BJ (cell line): ENCODE measurements at regions not wholly inside any gene's neighbourhood (a gene's known extent, or its start where the extent isn't known, plus 50 kb on each side); places are given as distances from the start of the nearest gene placed in this dataset.

Experiments
- CTCF ChIA-PET: fragments of 350-600 bp; formaldehyde crosslinking; extraction: SDS; loops from one replicate; lab custom pipeline; 2021; ENCODE audit warnings: antibody characterized with exemption, inconsistent platforms; lab: Yijun Ruan, JAX
- POLR2A ChIA-PET: fragments of 300-600 bp; sonication (Branson Sonifier 250); formaldehyde crosslinking; extraction: SDS; loops from one replicate; lab custom pipeline; 2021; ENCODE audit warnings: antibody characterized with exemption; lab: Charles Lee
- DNase-seq: peaks from one replicate; pipeline ENCODE4 v3.0.0-alpha.2; 2011; ENCODE audit warnings: low read depth
- H3K27me3 ChIP-seq: 2 replicates; pipeline ENCODE4 v1.6.0; 2011; ENCODE audit warnings: low read length; ENCODE audit not compliant: control insufficient read depth, insufficient read depth
- H3K36me3 ChIP-seq: 2 replicates; pipeline ENCODE4 v1.5.1; 2011; ENCODE audit warnings: low read length; ENCODE audit not compliant: control insufficient read depth, insufficient read depth
- H3K4me3 ChIP-seq: 2 replicates; pipeline ENCODE4 v1.5.1; 2011; ENCODE audit warnings: low read depth, mild to moderate bottlenecking, control low read depth, low read length
- TF ChIP-seq, protein P1 (sequence below): IDR thresholded peaks from 2 replicates; pipeline ENCODE4 v1.5.1; 2011; ENCODE audit warnings: low read depth, mild to moderate bottlenecking, control low read depth, inconsistent platforms, low read length, moderate library complexity; ENCODE audit not compliant: insufficient read depth

GRCh38 chr17:27396045-27396444 is 60.2 kb upstream of the KSR1 start:
- POLR2A ChIA-PET, result no interaction called here
- Histone ChIP-seq H3K4me3 (no peak overlapping the region), H3K27me3 (peaks cover 3% of the 10 kb centered on the region; the same call in 1 of the 2 replicates), H3K36me3 (no peaks in the 10 kb centered on the region)
- TF ChIP-seq, protein P1, sequence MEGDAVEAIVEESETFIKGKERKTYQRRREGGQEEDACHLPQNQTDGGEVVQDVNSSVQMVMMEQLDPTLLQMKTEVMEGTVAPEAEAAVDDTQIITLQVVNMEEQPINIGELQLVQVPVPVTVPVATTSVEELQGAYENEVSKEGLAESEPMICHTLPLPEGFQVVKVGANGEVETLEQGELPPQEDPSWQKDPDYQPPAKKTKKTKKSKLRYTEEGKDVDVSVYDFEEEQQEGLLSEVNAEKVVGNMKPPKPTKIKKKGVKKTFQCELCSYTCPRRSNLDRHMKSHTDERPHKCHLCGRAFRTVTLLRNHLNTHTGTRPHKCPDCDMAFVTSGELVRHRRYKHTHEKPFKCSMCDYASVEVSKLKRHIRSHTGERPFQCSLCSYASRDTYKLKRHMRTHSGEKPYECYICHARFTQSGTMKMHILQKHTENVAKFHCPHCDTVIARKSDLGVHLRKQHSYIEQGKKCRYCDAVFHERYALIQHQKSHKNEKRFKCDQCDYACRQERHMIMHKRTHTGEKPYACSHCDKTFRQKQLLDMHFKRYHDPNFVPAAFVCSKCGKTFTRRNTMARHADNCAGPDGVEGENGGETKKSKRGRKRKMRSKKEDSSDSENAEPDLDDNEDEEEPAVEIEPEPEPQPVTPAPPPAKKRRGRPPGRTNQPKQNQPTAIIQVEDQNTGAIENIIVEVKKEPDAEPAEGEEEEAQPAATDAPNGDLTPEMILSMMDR, result no peak
- DNase-seq, result no peak
- CTCF ChIA-PET, result interaction anchor here (1.7 kb wide), 1 partner anchor 14 kb away, joined by 7 read pairs; no protein-coding TSS in a partner anchor

GRCh38 chr17:27396941-27397340 is 59.3 kb upstream of the KSR1 start:
- Histone ChIP-seq H3K27me3 (peaks cover 3% of the 10 kb centered on the region; the same call in 1 of the 2 replicates), H3K36me3 (no peaks in the 10 kb centered on the region), H3K4me3 (no peak overlapping the region)
- ChIA-PET POLR2A (no interaction called here), CTCF (interaction anchor here (1.0 to 1.7 kb wide), 2 partner anchors 15 to 43 kb away, joined by 4 to 7 read pairs; no protein-coding TSS in a partner anchor)
- TF ChIP-seq, protein P1, result no peak
- peak; percentile 80 for DNase-seq

DNA sequence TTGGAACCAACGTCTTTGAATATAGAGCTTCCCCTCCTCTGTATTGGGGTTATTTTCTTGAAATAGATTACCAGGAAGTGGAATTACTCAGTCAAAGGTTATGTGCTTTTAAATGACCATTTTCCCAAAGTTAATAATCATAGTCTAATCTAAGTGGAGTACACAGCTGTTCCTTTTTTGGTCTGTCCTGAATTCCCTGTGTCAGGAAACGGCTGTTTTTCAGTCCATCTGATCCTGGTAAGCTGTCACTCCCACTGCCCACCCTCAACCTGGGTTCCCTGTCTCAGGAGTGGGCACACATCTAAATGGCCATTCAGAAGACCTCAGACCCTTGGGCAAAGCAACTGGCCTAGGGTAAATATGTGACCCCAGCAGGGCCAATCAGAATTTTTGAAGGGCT is 57.6 kb upstream of the KSR1 start:
- no peak overlapping the region for H3K4me3 ChIP-seq
- no peak for DNase-seq
- no peaks in the 10 kb centered on the region for H3K36me3 ChIP-seq
- POLR2A ChIA-PET, result no interaction called here
- CTCF ChIA-PET, result interaction anchor here (0.6 to 1.8 kb wide), 3 partner anchors 9 to 45 kb away, joined by 3 read pairs; no protein-coding TSS in a partner anchor
- TF ChIP-seq, protein P1, result no peak
- peaks cover 3% of the 10 kb centered on the region; the same call in 1 of the 2 replicates for H3K27me3 ChIP-seq

DNA sequence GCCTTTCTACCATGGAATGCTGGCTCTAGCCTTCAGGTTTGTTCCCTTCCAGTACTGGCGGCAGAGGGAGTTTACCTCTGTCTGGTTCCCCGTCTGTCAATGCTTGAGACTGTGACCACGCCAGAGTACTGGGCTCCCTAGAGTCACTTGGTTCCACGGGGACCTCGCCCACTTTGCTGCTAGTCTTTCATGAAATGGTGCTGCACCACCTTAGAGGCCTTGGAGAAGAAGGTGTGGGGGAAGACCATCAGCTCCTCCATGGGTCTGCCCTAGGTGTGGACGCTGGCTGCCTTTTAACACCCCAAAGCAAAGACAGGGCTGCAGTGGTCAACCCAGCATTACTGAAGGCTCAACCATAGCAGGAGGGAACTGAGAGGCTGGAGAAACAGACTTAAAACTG is 55.3 kb upstream of the KSR1 start:
- no peaks in the 10 kb centered on the region for H3K27me3 ChIP-seq
- no peaks in the 10 kb centered on the region for H3K36me3 ChIP-seq
- no peak overlapping the region for H3K4me3 ChIP-seq
- ChIA-PET CTCF (interaction anchor here (1.2 to 1.7 kb wide), 2 partner anchors 11 to 30 kb away, joined by 3 to 4 read pairs; no protein-coding TSS in a partner anchor), POLR2A (no interaction called here)
- no peak for DNase-seq
- TF ChIP-seq, protein P1, result no peak

- ChIA-PET CTCF (no interaction called here), POLR2A (no interaction called here)
- TF ChIP-seq, protein P1, result no peak
- no peak overlapping the region for H3K4me3 ChIP-seq
- H3K27me3 ChIP-seq, result no peaks in the 10 kb centered on the region
- DNase-seq, result no peak
- H3K36me3 ChIP-seq, result no peaks in the 10 kb centered on the region
These were observed 53.3 kb upstream of the KSR1 start for GRCh38 chr17:27402943-27403342.
